HG03025 (cell line): ENCODE measurements at regions not wholly inside any gene's neighbourhood (a gene's known extent, or its start where the extent isn't known, plus 50 kb on each side); places are given as distances from the start of the nearest gene placed in this dataset.

ENCODE experiments used
- ATAC-seq: cut with Tn5 transposase; IDR thresholded peaks from one replicate; pipeline ENCODE4 v1.9.1; 2021; ENCODE audit warnings: mild to moderate bottlenecking, moderate library complexity; ENCODE audit not compliant: unreplicated experiment, low FRiP score

- ATAC-seq = no peak
These were observed 165.6 kb downstream of the DLEU7 start for GRCh38 chr13:50677687-50678463.

- ATAC-seq = no peak
These were observed 164.9 kb downstream of the DLEU7 start for GRCh38 chr13:50678464-50679162.

- ATAC-seq = no peak
These were observed 164.2 kb downstream of the DLEU7 start for GRCh38 chr13:50679321-50679720.

GRCh38 chr13:50682002-50682401, 161.5 kb downstream of the DLEU7 start:
- no peak for ATAC-seq

GRCh38 chr13:50682966-50683365, 160.5 kb downstream of the DLEU7 start:
- ATAC-seq = no peak

- ATAC-seq = no peak
These were observed 159.1 kb downstream of the DLEU7 start for GRCh38 chr13:50684366-50684765.

- ATAC-seq = no peak
These were observed 158.0 kb downstream of the DLEU7 start for GRCh38 chr13:50685491-50685890.

- ATAC-seq = no peak
These were observed 157.5 kb downstream of the DLEU7 start for GRCh38 chr13:50685956-50686355.

- no peak for ATAC-seq
These were observed 156.9 kb downstream of the DLEU7 start for GRCh38 chr13:50686551-50686950.

- ATAC-seq = no peak
These were observed 155.9 kb downstream of the DLEU7 start for GRCh38 chr13:50687545-50687944.

- ATAC-seq = no peak
These were observed 153.5 kb downstream of the DLEU7 start for GRCh38 chr13:50690006-50690405.

- no peak for ATAC-seq
These were observed 152.3 kb downstream of the DLEU7 start for GRCh38 chr13:50691176-50691680.

GRCh38 chr13:50691681-50692263, 151.7 kb downstream of the DLEU7 start:
- no peak for ATAC-seq

- no peak for ATAC-seq
These were observed 151.0 kb downstream of the DLEU7 start for GRCh38 chr13:50692396-50692915.

GRCh38 chr13:50693727-50694126, 149.8 kb downstream of the DLEU7 start:
- no peak for ATAC-seq

GRCh38 chr13:50697746-50698539, 145.5 kb downstream of the DLEU7 start:
- ATAC-seq = no peak

- no peak for ATAC-seq
These were observed 143.4 kb downstream of the DLEU7 start for GRCh38 chr13:50699874-50700663.

GRCh38 chr13:50700664-50701305, 142.7 kb downstream of the DLEU7 start:
- ATAC-seq = no peak

- ATAC-seq = no peak
These were observed 142.0 kb downstream of the DLEU7 start for GRCh38 chr13:50701469-50701868.
